Keratinocyte (primary cell): ENCODE measurements at regions not wholly inside any gene's neighbourhood (a gene's known extent, or its start where the extent isn't known, plus 50 kb on each side); places are given as distances from the start of the nearest gene placed in this dataset.

Experiments used
- DNase-seq: peaks from one replicate; pipeline ENCODE4 v3.0.0-alpha.2; 2011; ENCODE audit warnings: low read depth, missing footprints, low spot score
- FAIRE-seq: peaks from 2 replicates; lab custom pipeline; 2011; peaks lifted over from hg19 to GRCh38; lab: Jason Lieb, UNC
- H2AFZ ChIP-seq: 2 replicates; pipeline ENCODE4 v1.6.0; 2012; ENCODE audit warnings: low read length, control low read depth, inconsistent platforms; ENCODE audit not compliant: control insufficient read depth
- H3K27ac ChIP-seq: 2 replicates; pipeline ENCODE4 v1.5.1; 2011; ENCODE audit warnings: low read length; ENCODE audit not compliant: control insufficient read depth, insufficient read depth
- H3K27me3 ChIP-seq: 3 replicates; pipeline ENCODE4 v1.6.0; 2011; ENCODE audit warnings: low read length; ENCODE audit not compliant: control insufficient read depth, insufficient read depth; ENCODE audit errors: extremely low read depth
- H3K36me3 ChIP-seq, 2 experiments: 2 replicates in 1 of 2; 3 replicates in 1 of 2; pipeline ENCODE4 v1.5.1; 2011; ENCODE audit warnings: low read length in 2 of 2, mild to moderate bottlenecking in 1 of 2; ENCODE audit not compliant: control insufficient read depth in 2 of 2, insufficient read depth in 2 of 2; ENCODE audit errors: extremely low read depth in 1 of 2
- H3K4me1 ChIP-seq: 3 replicates; pipeline ENCODE4 v1.5.1; 2011; ENCODE audit warnings: low read length; ENCODE audit not compliant: control insufficient read depth, insufficient read depth; ENCODE audit errors: extremely low read depth
- H3K4me2 ChIP-seq: 3 replicates; pipeline ENCODE4 v1.6.0; 2011; ENCODE audit warnings: low read depth, low read length; ENCODE audit not compliant: control insufficient read depth, insufficient read depth; ENCODE audit errors: extremely low read depth
- H3K4me3 ChIP-seq, 3 experiments: fragments of 200-600 bp in 1 of 3; sonication (generic) in 1 of 3; 2 replicates in 2 of 3; 3 replicates in 1 of 3; pipeline ENCODE4 v1.5.1; 2011 to 2016; ENCODE audit warnings: low read length in 3 of 3, mild to moderate bottlenecking in 3 of 3, control low read depth in 2 of 3, inconsistent platforms in 1 of 3, low read depth in 1 of 3, mixed read lengths in 1 of 3, mixed run types in 1 of 3, moderate library complexity in 1 of 3; ENCODE audit not compliant: control insufficient read depth in 2 of 3, insufficient read depth in 2 of 3; ENCODE audit errors: extremely low read depth in 1 of 3
- H3K79me2 ChIP-seq: 2 replicates; pipeline ENCODE4 v1.6.0; 2012; ENCODE audit warnings: low read length; ENCODE audit not compliant: control insufficient read depth, insufficient read depth
- H3K9ac ChIP-seq: 3 replicates; pipeline ENCODE4 v1.6.0; 2011; ENCODE audit warnings: low read length; ENCODE audit not compliant: control insufficient read depth, insufficient read depth; ENCODE audit errors: extremely low read depth
- H3K9me1 ChIP-seq: 3 replicates; pipeline ENCODE4 v1.6.0; 2011; ENCODE audit warnings: low read length; ENCODE audit not compliant: control insufficient read depth, insufficient read depth; ENCODE audit errors: extremely low read depth
- H3K9me3 ChIP-seq: 2 replicates; pipeline ENCODE4 v1.5.1; 2012; ENCODE audit warnings: low read depth, low read length; ENCODE audit not compliant: control insufficient read depth
- H4K20me1 ChIP-seq: 3 replicates; pipeline ENCODE4 v1.6.0; 2011; ENCODE audit warnings: low read length; ENCODE audit not compliant: control insufficient read depth, insufficient read depth; ENCODE audit errors: extremely low read depth
- CTCF ChIP-seq, 3 experiments: IDR thresholded peaks in 1 of 3; conservative IDR thresholded peaks in 1 of 3; optimal IDR thresholded peaks in 1 of 3; 2 replicates in 2 of 3; 3 replicates in 1 of 3; pipeline versions ENCODE3 to v1.5.1; 2011; ENCODE audit warnings: low read length in 3 of 3, mild to moderate bottlenecking in 3 of 3, moderate library complexity in 2 of 3, control low read depth in 1 of 3, inconsistent platforms in 1 of 3; ENCODE audit not compliant: insufficient read depth in 2 of 3; ENCODE audit errors: extremely low read depth in 1 of 3
- EZH2 ChIP-seq: IDR thresholded peaks from one replicate; pipeline ENCODE4 v1.6.1; 2012; ENCODE audit warnings: inconsistent platforms, mild to moderate bottlenecking, low read length, moderate library complexity
- dilution Hi-C: fragments of 300-500 bp; cut with MboI; formaldehyde crosslinking; loops from one replicate; pipeline ENCODE4 v1.7.0; 2020; ENCODE audit warnings: low sequenced_read_pairs; ENCODE audit not compliant: extremely low pct_ligation_motif_present

- no peaks in the 10 kb centered on the region for H3K36me3 ChIP-seq
- no peak for FAIRE-seq
- no peak overlapping the region for H3K4me3 ChIP-seq
- dilution Hi-C loops = no loop called here
- no peaks in the 10 kb centered on the region for H3K9me1 ChIP-seq
- TF ChIP-seq CTCF (optimal IDR thresholded peaks at IDR 0.05 in 1 of 3, IDR thresholded peaks at IDR 0.05 in 1 of 3, conservative IDR thresholded peaks at IDR 0.05 in 1 of 3; ENCODE audit: extremely low read depth in 1 of 3, insufficient read depth in 2 of 3, low read length in 3 of 3) = no peak
- TF ChIP-seq EZH2 = no peak
- H3K9ac ChIP-seq = no peak overlapping the region
- DNase-seq = no peak
- no peak overlapping the region for H3K4me2 ChIP-seq
- no peaks in the 10 kb centered on the region for H4K20me1 ChIP-seq
- H3K9me3 ChIP-seq = no peaks in the 10 kb centered on the region
- no peaks in the 10 kb centered on the region for H3K4me1 ChIP-seq
- H3K27ac ChIP-seq = no peak overlapping the region
- no peaks in the 10 kb centered on the region for H3K79me2 ChIP-seq
- H3K27me3 ChIP-seq = no peaks in the 10 kb centered on the region
- H2AFZ ChIP-seq = no peak overlapping the region
Observed at GRCh38 chr2:220370764-220371163, 743.3 kb downstream of the SLC4A3 start.

GRCh38 chr2:220371211-220371610 is 743.8 kb downstream of the SLC4A3 start:
- Histone ChIP-seq H2AFZ (no peak overlapping the region), H3K27me3 (no peaks in the 10 kb centered on the region), H3K9me1 (no peaks in the 10 kb centered on the region), H3K4me2 (no peak overlapping the region), H3K36me3 (no peaks in the 10 kb centered on the region), H3K4me1 (no peaks in the 10 kb centered on the region), H3K9ac (no peak overlapping the region), H4K20me1 (no peaks in the 10 kb centered on the region), H3K9me3 (no peaks in the 10 kb centered on the region), H3K79me2 (no peaks in the 10 kb centered on the region), H3K27ac (no peak overlapping the region), H3K4me3 (no peak overlapping the region)
- dilution Hi-C loops = no loop called here
- FAIRE-seq = no peak
- TF ChIP-seq EZH2 = no peak
- TF ChIP-seq CTCF (optimal IDR thresholded peaks at IDR 0.05 in 1 of 3, IDR thresholded peaks at IDR 0.05 in 1 of 3, conservative IDR thresholded peaks at IDR 0.05 in 1 of 3; ENCODE audit: extremely low read depth in 1 of 3, insufficient read depth in 2 of 3, low read length in 3 of 3) = no peak
- no peak for DNase-seq
